ENCODE measurements at regions not wholly inside any gene's neighbourhood (a gene's known extent, or its start where the extent isn't known, plus 50 kb on each side); places are given as distances from the start of the nearest gene placed in this dataset.
"Not testable (repeated sequence)": the region's sequence is repeated elsewhere in the genome, so short reads cannot be mapped to it uniquely, and the experiment has no call there.

DNA sequence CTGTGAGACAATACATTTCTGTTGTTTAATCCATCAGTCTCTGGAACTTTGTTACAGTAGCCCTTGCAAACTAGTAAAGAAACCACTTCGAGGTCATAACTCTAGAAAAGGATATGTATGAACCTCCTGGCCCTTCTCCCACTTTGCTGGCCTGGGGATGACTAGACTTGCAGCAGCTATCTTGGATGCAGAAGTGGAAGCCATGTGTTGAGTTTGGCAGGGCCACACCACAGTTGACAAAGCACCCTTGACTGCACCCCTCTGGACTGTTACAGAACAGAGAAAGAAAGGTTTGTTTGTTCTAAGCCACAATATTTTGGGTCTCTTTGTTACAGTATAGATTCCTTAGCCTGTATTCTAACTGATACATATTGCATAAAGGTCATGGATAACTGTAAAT is 183.2 kb upstream of the TAS2R1 start:
- FAIRE-seq (no peak), DNase-seq (ENCODE audit: low spot score) (no peak)

DNA sequence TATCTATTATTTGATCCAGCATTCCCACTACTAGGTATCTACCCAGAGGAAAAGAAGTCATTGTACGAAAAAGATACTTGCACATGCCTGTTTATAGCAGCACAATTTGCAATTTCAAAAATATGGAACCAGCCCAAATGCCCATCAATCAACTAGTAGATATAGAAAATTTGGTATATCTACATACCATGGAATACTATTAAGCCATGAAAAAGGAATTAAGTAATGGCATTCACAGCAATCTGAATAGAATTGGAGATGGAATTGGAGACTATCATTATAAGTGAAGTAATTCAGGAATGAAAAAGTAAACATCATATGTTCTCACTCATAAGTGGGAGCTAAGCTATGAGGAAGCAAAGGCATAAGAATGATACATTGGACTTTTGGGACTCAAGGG is 177.2 kb upstream of the TAS2R1 start:
- not testable (repeated sequence) for FAIRE-seq; DNase-seq (ENCODE audit: low spot score)

DNA sequence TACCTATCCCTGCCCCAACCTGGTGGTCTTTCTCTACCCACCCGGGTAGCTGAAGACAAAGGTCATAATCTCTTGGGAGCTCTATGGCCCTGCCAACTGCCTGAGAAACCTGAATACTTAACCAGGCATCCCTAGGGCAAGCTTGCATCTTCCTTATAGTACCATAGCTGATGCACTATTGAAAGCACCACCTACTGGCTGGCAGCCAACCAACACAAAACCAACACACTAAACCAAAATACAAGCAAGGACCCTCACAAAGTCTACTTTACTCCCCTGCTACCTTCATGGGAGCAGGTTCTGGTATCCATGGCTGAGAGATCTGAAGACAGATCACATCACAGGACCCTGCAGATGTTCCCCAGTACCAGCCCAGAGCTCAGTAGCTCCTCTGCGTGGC is 171.8 kb upstream of the TAS2R1 start:
- FAIRE-seq (no peak), DNase-seq (ENCODE audit: low spot score) (no peak)

DNA sequence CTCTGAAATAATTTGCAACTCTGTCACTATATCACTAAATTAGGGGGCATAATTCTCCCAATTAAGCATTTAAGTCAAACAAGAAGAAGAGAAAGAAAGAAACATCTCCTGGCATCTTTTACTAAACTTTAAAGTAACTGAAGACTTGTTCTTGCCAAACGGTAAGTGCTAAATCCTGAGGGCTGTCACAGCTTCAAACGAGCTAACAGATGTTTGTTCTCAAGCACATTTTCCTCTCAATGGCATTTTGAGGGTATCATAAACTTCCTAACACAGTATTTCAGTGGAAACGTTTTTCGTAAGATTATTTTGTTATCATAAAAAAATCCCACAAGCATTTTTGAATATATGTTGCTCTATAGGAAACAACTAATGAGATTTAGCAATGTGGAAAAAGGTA is 169.5 kb upstream of the TAS2R1 start:
- no peak for DNase-seq (ENCODE audit: low spot score)
- no peak for FAIRE-seq

DNA sequence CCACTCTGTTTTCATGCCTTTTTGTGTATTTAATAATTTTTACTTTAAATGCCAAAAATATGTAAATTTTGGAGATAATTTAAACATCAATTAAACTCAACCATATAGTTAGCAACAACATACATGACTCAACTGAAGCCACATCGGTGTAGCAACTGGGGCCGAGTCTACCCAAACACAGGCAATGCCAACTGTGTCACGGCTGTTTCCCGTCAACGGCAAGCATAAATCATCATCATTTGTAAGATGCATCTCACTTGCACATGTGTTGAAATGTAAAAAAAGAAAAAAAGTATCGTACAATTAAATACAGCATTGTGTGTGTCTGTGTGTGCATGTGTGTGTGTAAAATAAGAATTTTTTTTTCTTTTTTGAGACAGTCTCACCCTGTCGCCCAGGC is 160.1 kb upstream of the TAS2R1 start:
- FAIRE-seq (no peak), DNase-seq (ENCODE audit: low spot score) (no peak)

DNA sequence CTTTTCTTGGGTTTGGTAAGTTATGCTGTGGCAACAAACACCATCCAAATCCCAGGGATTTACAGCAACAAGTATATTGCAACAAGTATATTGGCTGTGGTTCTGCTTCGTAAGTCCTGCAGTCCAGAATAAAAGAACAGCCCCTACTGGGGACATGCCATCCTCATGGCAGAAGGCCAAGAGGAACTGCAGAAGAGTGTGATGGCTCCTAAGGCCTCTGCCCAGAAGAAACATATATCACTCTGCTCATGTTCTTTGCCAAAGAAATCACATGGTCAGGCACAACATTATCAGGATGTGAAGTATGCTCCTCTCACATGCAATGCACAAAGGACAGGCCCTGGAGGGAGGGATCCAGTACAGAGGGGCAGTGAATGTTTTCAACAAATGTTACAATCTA is 159.6 kb upstream of the TAS2R1 start:
- FAIRE-seq = no peak

DNA sequence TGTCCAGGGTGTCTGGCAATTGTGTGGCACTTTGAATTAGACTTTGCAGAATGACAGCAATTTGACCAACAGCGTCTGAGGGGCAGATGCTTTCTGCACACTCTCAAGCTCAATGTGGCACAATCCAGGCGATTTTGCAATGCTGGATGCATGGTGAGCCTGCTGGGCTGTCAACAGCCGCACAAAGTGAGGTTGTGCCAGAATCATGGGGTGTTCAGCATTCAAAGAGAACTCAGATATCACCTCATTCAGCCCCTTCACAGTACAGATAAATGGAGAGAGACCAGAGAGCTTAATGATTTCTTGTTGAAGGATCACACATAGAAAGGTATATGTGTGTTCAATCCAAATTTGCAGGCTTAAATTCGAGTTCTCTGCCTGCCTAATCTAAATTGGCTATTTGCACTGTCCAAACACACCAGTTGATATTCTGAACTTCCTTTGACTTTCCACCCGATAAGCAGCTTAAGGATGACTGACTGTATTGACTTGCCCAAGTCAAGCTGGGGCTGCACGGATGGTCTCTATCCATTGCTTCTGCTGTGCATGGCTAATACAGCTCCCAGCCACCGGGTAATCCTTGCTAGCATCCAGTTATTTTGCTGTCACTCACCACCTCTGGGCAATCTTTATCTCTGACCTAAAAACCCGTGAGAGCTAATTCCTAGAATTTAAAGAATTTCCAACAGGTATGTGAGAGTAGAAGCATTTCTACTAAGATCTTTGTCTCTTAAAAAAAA is 157.9 kb upstream of the TAS2R1 start:
- FAIRE-seq (no peak), DNase-seq (ENCODE audit: low spot score) (no peak)

More for the DNA sequence above, 159.6 kb upstream of the TAS2R1 start:
- DNase-seq (ENCODE audit: low spot score) = no peak

DNA sequence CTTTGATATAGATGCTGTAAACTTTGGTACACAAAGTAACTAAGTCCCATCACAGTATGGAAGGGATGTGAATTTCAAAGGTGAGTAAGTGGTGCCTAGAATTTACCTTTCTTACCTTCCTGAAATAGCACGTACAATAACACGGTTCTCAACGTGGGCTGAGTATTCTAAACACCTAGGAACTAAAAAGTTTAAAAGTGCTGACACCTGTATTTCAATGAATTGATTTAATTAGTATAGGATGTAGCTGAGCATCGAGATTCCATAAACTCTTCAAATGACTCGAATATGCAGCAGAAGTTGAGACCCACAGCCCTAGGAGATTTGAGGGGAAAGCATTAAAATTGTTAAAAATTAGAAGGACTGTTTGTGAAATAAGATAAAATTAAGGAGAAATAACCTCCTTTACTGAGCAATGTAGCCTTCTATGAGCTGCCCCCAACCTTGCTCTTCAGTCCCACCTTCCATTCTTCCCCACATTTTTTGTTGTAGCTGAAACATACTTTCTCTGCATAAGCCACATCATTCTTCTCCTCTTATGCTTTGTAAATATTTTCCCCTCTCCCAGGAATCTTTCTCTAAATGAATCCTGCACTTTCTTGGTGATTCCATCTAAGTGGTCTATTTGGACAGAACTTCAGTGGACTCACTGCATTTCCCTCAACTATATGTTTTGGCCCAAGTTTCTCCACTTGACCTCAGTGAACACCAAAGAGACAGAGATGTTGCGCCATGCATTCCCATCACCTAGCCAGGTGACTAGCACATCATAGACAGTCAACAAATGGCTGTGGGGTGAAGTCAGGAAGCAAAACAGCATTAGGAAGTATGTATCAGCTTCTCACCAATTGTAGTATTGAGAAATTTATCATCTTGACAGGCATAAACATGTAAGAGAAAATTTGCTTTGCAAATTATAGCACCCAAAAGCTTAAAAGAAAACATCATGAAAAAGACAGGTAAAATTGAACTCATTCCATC is 156.5 kb upstream of the TAS2R1 start:
- no peak for FAIRE-seq
- DNase-seq (ENCODE audit: low spot score) = no peak

DNA sequence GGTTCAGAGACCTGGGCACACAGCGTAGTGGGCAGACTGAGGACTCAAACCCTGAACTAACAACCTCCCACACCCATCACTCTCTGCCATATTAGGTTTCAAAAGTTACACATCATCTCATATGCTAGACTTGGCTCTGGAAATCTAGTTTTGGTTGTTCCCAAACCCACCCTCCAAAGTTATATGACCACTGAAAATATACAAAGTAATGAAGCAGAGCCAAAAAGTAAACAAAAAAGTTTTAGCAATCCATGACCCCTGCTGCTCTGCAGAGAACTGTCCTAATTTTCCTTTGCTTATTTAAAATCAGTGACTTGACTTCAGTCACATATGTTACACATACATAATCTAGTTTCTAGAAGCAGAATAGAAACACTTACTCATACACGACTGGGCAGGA is 155.6 kb upstream of the TAS2R1 start:
- DNase-seq (ENCODE audit: low spot score) (no peak), FAIRE-seq (no peak)

DNA sequence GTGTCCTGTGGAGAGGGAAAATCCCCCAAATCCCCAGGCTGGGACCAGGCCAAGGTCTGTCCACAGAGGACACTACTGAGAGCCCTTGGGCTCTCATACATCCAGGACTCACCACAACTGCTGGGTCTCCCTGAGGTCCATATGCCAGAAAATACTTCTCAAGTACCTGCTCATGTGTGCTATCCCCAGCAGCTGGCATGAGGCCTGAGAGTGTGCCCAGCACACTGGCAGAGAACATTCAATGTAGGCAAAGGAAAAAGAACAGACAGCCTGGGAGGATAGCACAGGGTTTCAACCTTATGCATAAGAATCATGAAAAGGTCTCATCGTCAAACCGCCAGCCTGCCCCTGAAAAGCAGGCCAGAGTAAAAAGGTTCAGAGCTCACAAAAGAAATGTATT is 154.1 kb upstream of the TAS2R1 start:
- no peak for FAIRE-seq
- no peak for DNase-seq (ENCODE audit: low spot score)

DNA sequence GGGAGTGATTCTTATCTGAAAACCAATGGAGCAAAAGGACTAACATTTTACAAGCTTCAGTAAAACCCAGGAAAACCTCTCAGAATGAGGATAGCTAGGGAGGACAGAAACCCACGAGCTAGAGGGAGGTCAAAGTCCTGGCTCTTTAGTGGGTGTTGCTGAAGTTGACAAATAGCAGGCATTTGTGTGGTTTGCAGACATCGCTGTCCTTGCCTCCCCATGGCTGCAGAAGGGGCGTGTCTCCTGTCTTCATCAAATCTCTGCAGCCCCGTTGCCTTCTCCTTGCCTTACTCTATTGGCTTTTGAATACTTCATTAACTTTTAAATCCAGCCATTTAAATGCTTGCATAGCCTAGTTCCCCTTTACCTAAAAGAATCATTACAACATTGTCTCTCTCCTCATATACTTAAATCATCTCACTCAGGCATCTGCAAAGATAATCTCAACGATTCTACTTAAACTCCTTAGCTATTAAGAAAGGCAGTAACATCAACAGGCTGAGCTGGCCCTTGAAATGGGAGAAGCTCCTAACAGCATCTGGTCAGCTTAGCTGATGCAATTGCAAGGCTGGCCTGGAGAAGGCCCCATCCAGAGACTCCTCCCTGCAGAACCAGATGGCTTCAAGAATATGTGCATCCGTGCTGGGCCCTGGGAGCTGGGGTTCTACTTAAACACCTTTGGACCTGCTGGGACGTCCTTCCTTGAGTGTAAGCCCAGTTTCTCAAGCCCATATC is 152.8 kb upstream of the TAS2R1 start:
- FAIRE-seq (no peak), DNase-seq (ENCODE audit: low spot score) (no peak)

DNA sequence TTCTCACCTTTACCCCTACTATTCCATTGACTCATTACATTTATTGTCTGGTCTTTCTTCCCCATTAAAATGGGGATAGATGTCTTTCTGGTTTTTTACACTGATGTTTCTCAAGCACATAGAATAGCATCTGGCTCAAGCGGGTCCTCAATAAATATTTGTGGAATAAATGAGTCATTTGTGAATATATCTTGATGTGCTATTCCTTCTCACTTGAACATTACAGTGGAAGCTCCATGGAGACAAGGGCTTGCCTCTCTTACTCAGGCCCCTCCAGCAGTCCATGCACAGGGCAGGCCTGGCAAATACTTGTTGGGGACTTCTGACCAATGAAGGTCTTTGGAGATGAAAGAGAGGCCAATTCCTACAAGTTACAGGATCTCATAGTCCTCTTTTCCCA is 151.7 kb upstream of the TAS2R1 start:
- FAIRE-seq (no peak), DNase-seq (ENCODE audit: low spot score) (no peak)

DNA sequence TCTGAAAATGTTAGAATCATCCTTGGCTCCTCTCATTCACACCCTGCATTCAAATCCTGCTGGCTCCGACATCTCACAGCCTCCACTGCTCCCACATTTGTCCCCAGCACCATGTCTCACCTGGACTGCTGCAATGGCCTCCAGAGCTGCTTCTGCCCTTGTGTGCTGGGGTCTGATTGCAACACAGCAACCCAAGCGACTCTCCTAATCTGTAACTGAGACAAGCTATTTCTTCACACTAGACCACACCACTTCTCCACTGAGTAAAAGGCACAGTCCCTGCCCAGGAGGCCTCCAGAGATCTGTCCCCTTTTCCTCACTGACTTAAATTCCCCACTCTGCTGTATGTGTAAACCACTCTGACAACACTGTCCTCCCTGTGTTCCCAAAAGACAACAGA is 151.1 kb upstream of the TAS2R1 start:
- DNase-seq (ENCODE audit: low spot score) = no peak
- FAIRE-seq = no peak

DNA sequence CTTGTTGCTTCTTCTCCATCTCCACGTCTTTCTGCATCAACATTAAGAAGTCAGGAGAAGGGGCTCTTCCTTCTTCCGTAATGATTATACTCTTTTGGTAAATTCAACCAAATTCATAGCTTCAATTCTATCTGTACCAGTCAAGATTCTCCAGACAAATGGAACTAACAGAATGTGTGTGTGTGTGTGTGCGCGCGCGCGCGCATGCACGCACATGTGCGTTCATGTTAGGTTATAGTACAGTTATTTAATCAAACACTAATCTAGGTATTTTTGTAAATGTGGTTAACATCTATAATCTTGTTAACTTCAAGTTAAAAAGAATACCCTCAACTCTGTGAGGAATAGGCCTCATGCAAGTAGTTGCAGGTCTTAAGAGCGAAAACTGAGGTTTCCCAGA is 150.3 kb upstream of the TAS2R1 start:
- no peak for FAIRE-seq
- DNase-seq (ENCODE audit: low spot score) = no peak

DNA sequence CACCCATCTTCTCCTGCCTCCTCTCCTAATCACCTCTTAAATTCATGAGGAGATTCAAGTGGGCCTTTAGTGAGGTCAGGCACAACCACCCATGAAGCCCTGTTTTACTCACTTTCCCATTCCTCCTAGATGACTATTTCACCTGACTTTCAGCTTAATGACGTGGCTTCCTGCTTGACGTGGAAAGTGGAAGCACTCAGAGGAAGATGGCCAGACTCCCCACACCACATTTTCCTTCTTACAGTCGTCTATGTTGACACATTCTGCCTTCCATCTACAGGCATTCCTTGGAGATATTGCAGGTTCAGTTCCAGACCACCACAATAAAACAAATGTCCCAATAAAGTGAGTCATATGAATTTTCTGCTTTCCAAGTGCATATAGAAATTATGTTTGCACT is 146.4 kb upstream of the TAS2R1 start:
- DNase-seq (ENCODE audit: low spot score) (no peak), FAIRE-seq (no peak)

DNA sequence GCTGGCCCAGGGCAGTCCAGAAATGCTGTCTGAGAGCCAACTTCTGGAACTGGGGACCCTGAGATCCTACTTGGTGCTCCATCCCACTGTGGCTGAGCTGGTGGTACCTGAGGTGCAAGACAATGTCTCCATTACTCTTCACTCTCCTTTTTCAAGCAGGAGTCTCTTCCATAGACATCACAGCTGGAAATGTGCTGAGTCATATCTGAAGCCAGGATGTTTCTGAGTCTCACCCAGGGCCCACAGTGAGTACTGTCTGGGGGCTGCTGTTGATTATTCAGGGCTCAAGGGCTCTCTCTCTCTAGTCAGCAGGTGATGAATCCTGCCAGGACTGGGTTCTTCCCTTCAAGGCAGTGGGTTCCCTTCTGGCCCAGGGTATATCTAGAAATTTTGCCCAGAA is 145.2 kb upstream of the TAS2R1 start:
- DNase-seq (ENCODE audit: low spot score) (no peak), FAIRE-seq (no peak)

DNA sequence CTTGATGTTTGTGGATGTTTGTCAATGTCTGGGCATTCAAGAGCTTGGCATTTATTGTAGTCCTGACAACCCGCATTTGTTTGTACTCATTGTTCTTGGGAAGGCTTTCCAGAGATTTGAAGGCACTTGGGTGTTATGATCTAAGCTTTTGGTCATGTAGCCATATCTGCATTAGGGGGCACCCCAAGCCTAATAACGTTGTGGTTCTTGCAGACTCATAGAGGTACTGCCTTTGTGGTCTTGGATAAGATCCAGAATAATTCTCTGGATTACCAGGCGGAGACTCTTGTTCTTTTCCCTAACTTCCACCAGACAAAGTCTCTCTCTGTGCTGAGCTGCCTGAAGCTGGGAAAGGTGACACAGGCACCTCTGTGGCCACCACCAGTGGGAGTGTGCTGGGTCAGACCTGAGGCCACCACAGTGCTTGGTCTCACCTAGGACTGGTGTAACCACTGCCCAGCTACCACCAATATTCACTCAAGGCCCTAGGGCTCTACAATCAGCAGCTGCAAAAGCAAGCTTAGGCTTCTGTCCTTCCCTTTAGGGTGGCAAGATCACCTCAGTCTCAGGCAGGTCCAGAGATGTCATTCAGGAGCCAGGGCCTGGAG is 144.4 kb upstream of the TAS2R1 start:
- no peak for DNase-seq (ENCODE audit: low spot score)
- no peak for FAIRE-seq

DNA sequence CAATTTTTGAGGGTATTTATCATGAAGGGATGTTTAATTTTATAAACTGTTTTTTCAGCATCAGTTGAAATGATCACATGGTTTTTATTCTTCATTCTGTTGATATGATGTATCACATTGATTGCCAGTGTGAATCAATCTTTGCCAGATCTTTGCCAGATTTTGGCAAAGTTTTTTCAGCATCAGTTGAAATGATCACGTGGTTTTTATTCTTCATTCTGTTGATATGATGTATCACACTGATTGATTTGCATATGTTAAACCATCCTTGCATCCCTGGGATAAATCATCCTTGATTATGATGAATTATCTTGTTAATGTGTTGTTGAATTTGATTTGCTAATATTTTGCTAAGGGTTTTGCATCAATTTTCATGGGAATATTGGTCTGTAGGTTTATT is 140.9 kb upstream of the TAS2R1 start:
- DNase-seq (ENCODE audit: low spot score) (no peak), FAIRE-seq (no peak)

DNA sequence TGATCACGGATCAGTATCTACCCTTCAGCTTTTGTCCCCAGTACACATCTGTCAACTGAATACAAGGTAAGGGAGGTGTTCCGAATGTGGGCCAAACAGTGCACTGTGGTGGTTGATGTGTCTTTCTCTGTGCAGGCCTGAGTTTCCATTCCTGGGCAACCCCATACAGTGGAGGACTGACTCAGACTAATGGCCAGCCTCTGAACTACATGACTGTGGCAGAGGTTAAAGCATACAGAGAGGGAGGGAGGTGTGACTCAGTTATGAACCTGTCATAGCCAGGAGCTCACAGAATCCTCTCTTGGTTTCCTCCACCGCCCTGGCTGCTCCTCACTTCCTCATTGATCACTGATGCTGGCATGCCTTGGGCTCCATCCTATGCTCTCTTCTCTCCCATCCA is 136.4 kb upstream of the TAS2R1 start:
- no peak for FAIRE-seq

DNA sequence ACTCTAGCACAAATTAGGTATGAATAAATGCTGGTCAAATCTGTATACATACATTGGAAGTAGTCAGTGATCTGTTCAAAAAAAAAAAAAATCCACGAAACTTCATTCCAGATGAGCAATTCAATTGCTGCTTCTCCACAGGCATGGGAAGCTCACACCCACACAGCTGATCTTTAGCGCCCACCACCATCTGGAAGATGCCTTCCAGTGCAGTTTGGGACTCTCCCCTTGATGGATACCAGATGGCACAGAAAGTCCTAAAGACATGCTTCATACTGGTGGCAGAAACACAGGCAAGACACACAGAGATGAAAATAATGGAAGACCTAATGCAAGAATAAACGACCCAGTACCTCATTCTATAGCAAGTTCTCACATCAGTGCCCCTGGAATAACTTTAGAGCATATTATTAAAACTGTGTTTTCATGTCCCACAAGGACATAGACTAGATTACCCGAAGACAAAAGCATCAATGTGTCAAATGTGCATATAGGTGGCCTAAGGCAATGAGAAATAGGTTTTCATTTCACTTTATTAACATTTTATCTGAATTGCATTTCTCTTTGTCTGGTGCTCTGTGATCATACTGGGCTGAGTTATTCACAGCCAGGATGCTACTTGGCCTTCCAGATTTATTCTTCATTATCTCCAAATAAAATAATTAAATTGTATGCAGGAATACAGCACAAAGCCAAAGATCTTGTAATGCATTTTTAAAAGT is 135.4 kb upstream of the TAS2R1 start:
- no peak for DNase-seq (ENCODE audit: low spot score)
- FAIRE-seq = peak; percentile 40

More for the DNA sequence above, 136.4 kb upstream of the TAS2R1 start:
- no peak for DNase-seq (ENCODE audit: low spot score)

DNA sequence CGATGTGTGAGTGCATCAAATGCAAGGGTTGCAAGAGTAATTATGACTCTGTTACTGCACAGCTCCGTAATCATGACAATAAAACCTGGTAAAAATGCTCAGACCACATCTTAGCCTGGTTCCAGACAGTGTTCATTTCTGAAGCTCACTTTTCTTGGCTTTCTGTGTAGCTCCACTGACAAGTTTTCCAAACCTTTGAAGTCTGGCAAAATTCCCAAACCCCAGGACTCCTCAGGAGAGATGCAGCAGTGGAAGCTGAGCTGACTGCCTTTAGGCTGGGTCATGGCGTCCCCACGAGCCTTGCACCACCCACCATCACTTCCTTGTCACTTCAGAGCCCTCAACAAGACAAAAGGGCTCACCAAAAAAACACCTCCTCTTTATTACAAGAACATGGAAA is 131.6 kb upstream of the TAS2R1 start:
- DNase-seq (ENCODE audit: low spot score) (no peak), FAIRE-seq (no peak)

Data from urothelium cell line (cell line).